H1 (cell line): ENCODE measurements at regions not wholly inside any gene's neighbourhood (a gene's known extent, or its start where the extent isn't known, plus 50 kb on each side); places are given as distances from the start of the nearest gene placed in this dataset.

Source experiments
- ASH2L ChIP-seq: fragments of 200-600, 300-600 bp; sonication (generic); IDR thresholded peaks from one replicate; pipeline ENCODE4 v1.7.1; 2017; ENCODE audit warnings: low read length
- EZH2 ChIP-seq: fragments of 200-600 bp; sonication (generic); IDR thresholded peaks from 2 replicates; pipeline ENCODE4 v1.7.1; 2012; ENCODE audit warnings: low read depth, mild to moderate bottlenecking, moderate library complexity, low read length, inconsistent platforms; ENCODE audit not compliant: severe bottlenecking
- GABPA ChIP-seq: IDR thresholded peaks from 2 replicates; pipeline ENCODE4 v1.6.1; 2011; ENCODE audit warnings: mild to moderate bottlenecking, low read length, moderate library complexity, borderline replicate concordance; ENCODE audit not compliant: insufficient read depth
- HDAC2 ChIP-seq, 2 experiments: fragments of 300-600 bp in 1 of 2; sonication (generic) in 1 of 2; IDR thresholded peaks; 2 replicates each; pipeline ENCODE4 v1.6.1; 2011 to 2012; ENCODE audit warnings: low read depth in 2 of 2, low read length in 2 of 2, mild to moderate bottlenecking in 2 of 2, moderate library complexity in 2 of 2, borderline replicate concordance in 1 of 2, inconsistent platforms in 1 of 2
- PHF8 ChIP-seq: fragments of 200-600 bp; sonication (generic); conservative IDR thresholded peaks from 2 replicates; pipeline ENCODE4 v1.7.1; 2012; ENCODE audit warnings: low read depth, mild to moderate bottlenecking, inconsistent platforms, low read length, moderate library complexity
- POLR2A ChIP-seq, 2 experiments: IDR thresholded peaks; 1 replicate in 1 of 2; 2 replicates in 1 of 2; pipeline ENCODE4 v1.6.1; 2011; ENCODE audit warnings: low read depth in 2 of 2, low read length in 2 of 2, mild to moderate bottlenecking in 2 of 2; ENCODE audit errors: control extremely low read depth in 1 of 2
- POLR2AphosphoS5 ChIP-seq: IDR thresholded peaks from 2 replicates; pipeline ENCODE4 v1.6.1; 2011; ENCODE audit warnings: low read depth, low read length
- RAD21 ChIP-seq, 2 experiments: IDR thresholded peaks in 1 of 2; conservative IDR thresholded peaks in 1 of 2; 2 replicates each; pipeline ENCODE4 v1.6.1; 2011; ENCODE audit warnings: low read depth in 2 of 2, low read length in 2 of 2, improper control_type of control experiment in 1 of 2, inconsistent platforms in 1 of 2, mild to moderate bottlenecking in 1 of 2, moderate library complexity in 1 of 2
- TF ChIP-seq, protein P1 (sequence below), 3 experiments: IDR thresholded peaks; 1 replicate in 2 of 3; 2 replicates in 1 of 3; pipeline versions ENCODE4 v1.5.1 to v1.6.1; 2011; ENCODE audit warnings: low read length in 3 of 3, mild to moderate bottlenecking in 3 of 3, inconsistent platforms in 2 of 3, low read depth in 1 of 3, moderate library complexity in 1 of 3; ENCODE audit not compliant: insufficient read depth in 1 of 3; ENCODE audit errors: control extremely low read depth in 1 of 3
- TF ChIP-seq, protein P2 (sequence below): IDR thresholded peaks from 2 replicates; pipeline ENCODE4 v1.6.1; 2012; ENCODE audit warnings: low read length, inconsistent platforms

- TF ChIP-seq, protein P1, sequence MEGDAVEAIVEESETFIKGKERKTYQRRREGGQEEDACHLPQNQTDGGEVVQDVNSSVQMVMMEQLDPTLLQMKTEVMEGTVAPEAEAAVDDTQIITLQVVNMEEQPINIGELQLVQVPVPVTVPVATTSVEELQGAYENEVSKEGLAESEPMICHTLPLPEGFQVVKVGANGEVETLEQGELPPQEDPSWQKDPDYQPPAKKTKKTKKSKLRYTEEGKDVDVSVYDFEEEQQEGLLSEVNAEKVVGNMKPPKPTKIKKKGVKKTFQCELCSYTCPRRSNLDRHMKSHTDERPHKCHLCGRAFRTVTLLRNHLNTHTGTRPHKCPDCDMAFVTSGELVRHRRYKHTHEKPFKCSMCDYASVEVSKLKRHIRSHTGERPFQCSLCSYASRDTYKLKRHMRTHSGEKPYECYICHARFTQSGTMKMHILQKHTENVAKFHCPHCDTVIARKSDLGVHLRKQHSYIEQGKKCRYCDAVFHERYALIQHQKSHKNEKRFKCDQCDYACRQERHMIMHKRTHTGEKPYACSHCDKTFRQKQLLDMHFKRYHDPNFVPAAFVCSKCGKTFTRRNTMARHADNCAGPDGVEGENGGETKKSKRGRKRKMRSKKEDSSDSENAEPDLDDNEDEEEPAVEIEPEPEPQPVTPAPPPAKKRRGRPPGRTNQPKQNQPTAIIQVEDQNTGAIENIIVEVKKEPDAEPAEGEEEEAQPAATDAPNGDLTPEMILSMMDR (IDR thresholded peaks at IDR 0.05; ENCODE audit: control extremely low read depth in 1 of 3, insufficient read depth in 1 of 3, low read depth in 1 of 3, low read length in 3 of 3), result no peak
- TF ChIP-seq GABPA (no peak), EZH2 (no peak), ASH2L (no peak), POLR2AphosphoS5 (no peak), HDAC2 (IDR thresholded peaks at IDR 0.05; ENCODE audit: borderline replicate concordance in 1 of 2, low read depth in 2 of 2, low read length in 2 of 2) (no peak), POLR2A (IDR thresholded peaks at IDR 0.05; ENCODE audit: control extremely low read depth in 1 of 2, low read depth in 2 of 2, low read length in 2 of 2) (no peak), RAD21 (IDR thresholded peaks at IDR 0.05 in 1 of 2, conservative IDR thresholded peaks at IDR 0.05 in 1 of 2; ENCODE audit: low read depth in 2 of 2, low read length in 2 of 2) (peak; percentile 1 to 4; a peak in 1 of 4 replicates), PHF8 (no peak)
- TF ChIP-seq, protein P2, sequence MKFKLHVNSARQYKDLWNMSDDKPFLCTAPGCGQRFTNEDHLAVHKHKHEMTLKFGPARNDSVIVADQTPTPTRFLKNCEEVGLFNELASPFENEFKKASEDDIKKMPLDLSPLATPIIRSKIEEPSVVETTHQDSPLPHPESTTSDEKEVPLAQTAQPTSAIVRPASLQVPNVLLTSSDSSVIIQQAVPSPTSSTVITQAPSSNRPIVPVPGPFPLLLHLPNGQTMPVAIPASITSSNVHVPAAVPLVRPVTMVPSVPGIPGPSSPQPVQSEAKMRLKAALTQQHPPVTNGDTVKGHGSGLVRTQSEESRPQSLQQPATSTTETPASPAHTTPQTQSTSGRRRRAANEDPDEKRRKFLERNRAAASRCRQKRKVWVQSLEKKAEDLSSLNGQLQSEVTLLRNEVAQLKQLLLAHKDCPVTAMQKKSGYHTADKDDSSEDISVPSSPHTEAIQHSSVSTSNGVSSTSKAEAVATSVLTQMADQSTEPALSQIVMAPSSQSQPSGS, result no peak
Measured at GRCh38 chr1:94714152-94714551, 106.0 kb upstream of the SLC44A3 start.
